Epidermal melanocyte (primary cell): ENCODE measurements at regions not wholly inside any gene's neighbourhood (a gene's known extent, or its start where the extent isn't known, plus 50 kb on each side); places are given as distances from the start of the nearest gene placed in this dataset.

Experiments used
- DNase-seq: peaks from one replicate; pipeline ENCODE4 v3.0.0; 2011; ENCODE audit warnings: low spot score; ENCODE audit not compliant: insufficient read length

GRCh38 chr13:88565566-88565965 lies 894.4 kb downstream of the SLITRK5 start:
- no peak for DNase-seq

GRCh38 chr13:88585861-88586260 lies 914.7 kb downstream of the SLITRK5 start:
- no peak for DNase-seq

GRCh38 chr13:88586263-88586662 lies 915.1 kb downstream of the SLITRK5 start:
- DNase-seq = no peak

- DNase-seq = no peak
These were observed 919.4 kb downstream of the SLITRK5 start for GRCh38 chr13:88590574-88590973.

DNA sequence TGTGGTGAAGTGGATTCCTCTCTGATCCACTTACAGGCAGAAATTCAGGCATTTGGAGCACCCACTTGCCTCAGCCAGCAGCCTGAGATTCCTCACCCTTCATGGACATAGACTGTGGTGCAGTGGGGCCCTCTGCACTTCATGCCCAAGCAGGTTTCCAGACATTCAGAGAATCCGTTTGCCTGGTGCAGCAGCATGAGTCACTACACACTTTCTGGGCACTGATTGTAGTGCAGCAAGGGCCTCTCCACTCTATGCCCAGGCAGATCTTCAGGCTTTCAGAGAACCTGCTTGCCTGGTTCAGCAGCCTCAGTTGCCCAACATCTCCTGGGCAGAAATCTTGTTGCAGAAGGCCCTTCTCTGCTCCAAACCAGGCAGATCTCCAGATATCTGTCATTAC lies 920.9 kb downstream of the SLITRK5 start:
- no peak for DNase-seq

DNA sequence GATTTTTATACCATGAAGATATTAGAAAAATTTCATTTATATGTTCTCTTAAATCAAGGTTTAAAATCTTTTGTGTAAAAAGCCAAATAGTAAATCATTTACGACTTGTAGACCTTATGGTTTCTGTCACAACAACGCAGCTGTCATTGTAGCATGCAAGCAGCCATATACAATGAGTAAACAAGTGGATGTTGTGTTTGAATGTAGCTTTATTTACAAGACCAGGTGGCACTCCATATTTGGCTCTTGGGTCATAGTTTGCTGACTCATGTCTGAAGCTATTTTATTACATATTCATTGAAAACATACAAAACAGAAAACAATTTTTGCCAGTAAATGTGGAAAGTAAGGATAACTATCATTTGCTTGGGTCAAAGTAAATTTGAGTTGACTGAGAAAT lies 930.8 kb downstream of the SLITRK5 start:
- DNase-seq = no peak

- DNase-seq = no peak
These were observed 931.9 kb downstream of the SLITRK5 start for GRCh38 chr13:88602786-88603777.

GRCh38 chr13:88617176-88617575 lies 946.0 kb downstream of the SLITRK5 start:
- no peak for DNase-seq

GRCh38 chr13:88622362-88622973 lies 951.3 kb downstream of the SLITRK5 start:
- DNase-seq = no peak

GRCh38 chr13:88623150-88623549 lies 952.0 kb downstream of the SLITRK5 start:
- no peak for DNase-seq

DNA sequence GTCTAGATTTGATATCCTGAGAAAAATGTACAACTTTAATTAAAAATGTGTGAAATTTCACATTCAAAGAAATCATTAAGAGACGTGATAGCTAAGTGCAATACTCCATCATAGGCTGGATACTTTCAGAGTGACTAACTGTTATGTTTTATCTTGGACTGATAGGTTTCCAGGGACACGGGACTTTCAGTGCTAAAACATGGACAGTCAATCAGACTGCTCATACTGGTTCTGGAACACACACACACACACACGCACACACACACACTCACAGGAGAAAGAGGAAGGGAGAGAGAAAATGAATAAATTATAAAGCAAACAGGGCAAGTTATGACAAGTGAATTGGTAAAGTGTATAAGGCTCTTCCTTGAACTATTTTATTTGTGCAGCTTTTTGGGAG lies 955.9 kb downstream of the SLITRK5 start:
- no peak for DNase-seq

DNA sequence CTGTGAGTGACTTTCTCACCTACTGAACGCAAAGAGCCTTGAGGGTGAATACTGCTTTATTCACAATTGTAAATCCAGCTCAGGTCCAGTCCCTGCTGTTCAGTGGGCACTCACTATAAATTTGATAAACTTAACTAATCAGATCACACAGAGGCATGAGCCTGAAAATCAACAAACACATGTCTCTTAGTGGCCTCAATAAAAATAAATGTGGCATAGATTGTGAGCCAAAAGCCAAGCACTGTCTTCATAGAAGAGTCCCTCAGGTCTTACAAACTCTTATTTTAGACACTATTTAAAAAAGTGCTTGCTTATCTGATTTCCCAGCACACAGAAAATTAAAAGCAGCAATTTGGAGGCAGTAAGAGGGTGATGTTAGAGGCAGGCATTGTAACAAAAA lies 957.7 kb downstream of the SLITRK5 start:
- no peak for DNase-seq

DNA sequence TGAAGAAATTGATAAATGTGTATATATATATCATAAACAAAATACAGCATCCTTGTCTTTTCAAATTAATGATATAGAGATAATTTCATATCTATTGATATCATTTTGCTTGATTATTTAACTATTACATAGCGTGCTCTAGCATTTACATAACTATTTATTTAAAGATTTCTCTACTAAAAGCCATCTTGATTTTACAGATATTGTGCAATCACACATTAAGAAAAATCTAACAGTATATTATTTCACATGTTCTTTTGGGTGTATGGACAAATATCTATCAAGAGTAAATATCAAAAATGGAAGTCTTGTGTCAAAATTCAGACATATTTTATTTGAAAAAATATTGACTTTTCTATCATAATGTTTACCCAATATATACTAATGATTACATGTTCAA lies 966.8 kb downstream of the SLITRK5 start:
- DNase-seq = no peak

DNA sequence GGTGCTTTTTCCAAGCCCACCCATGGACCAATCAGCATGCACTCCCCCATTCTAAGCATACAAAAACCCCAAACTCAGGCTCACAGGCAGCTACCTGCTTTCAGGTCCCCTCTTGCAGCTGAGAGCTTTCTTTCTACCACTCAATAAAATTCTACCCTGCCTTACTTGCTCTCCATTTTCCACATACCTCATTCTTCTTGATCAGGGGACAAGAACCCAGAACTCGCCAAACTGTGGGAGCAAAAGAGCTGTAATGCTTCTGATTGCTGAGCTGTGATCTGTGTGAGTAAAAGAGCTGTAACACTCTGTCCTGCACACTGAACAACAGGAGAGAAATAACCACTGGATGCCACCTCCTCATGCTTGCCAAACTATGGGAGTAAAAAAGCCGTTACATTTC lies 972.1 kb downstream of the SLITRK5 start:
- DNase-seq = no peak

- DNase-seq = no peak
These were observed 977.6 kb downstream of the SLITRK5 start for GRCh38 chr13:88648598-88649373.

- no peak for DNase-seq
These were observed 978.7 kb downstream of the SLITRK5 start for GRCh38 chr13:88649855-88650254.

DNA sequence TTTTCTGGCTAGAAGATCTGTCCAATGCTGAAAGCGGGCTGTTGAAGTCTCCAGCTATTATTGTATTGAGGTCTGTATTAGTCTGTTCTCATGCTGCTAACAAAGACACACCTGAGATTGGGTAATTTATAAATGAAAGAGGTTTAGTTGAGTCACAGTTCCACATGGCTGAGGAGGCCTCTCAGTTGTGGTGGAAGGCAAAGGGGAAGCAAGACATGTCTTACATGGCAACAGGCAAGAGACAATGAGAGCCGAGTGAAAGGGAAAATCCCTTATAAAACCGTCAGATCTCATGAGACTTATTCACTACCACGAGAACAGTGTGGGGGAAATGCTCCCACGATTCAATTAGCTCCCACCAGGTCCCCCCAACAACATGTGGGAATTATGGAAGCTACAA lies 980.4 kb downstream of the SLITRK5 start:
- no peak for DNase-seq

- no peak for DNase-seq
These were observed 985.6 kb downstream of the SLITRK5 start for GRCh38 chr13:88656751-88657150.

DNA sequence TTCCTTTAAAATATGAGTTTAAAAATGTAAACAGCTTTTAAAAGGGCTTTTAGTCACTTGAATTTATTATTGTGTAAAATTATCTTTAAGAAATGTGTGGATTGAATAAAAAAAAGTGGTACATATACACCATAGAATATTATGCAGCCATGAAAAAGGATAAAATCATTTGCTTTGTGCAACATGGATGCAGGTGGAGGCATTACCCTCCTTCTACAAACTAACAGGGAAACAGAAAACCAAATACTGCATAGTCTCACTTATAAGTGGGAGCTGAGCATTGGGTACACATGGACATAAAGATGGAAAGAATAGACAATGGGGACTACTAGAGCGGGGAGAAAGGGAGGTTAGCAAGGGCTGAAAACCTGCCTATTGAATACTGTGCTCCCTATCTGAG lies 999.3 kb downstream of the SLITRK5 start:
- DNase-seq = no peak

DNA sequence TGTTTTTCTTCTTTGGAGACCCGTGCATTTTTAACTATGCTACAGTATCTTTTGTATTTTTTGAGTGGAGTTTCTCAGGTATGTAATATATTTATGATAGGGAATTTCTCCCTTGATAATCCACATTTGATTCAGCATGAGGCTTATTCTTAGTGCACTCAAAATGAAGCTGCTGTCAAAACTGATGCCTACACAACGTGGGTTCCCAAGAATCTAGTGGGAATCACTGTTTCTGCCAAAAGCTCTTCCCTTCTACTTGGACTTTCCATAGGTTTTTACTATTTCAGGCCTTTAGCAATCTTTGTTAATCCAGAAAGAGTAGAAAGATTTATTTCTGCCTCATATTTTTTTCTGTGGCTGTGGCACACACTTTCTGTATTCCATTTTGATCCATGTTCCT lies 1003.7 kb downstream of the SLITRK5 start:
- no peak for DNase-seq

- DNase-seq = no peak
These were observed 1004.3 kb downstream of the SLITRK5 start for GRCh38 chr13:88675347-88675996.
